Adrenal gland (tissue), 9 donors: ENCODE measurements at regions not wholly inside any gene's neighbourhood (a gene's known extent, or its start where the extent isn't known, plus 50 kb on each side); places are given as distances from the start of the nearest gene placed in this dataset.
A peak's percentile ranks its signal among the peaks of the same experiment; 100 is the strongest.

ENCODE experiments used
- DNase-seq, 7 donors: peaks; one replicate each; pipeline ENCODE4 v3.0.0-alpha.2; 2019 to 2020
- H3K27ac ChIP-seq, 5 donors: fragments of 200-600 bp; sonication (generic) in 4 of 5; 1 replicate in 3 of 5; 2 replicates in 2 of 5; pipeline versions ENCODE4 v1.5.1 to v1.8.0; 2016 to 2020; ENCODE audit warnings: mild to moderate bottlenecking in 1 of 5
- H3K27me3 ChIP-seq: fragments of 200-600 bp; 2 replicates; pipeline ENCODE4 v1.8.0; 2021
- H3K36me3 ChIP-seq, 2 donors: fragments of 200-600 bp; replicated peaks in 1 of 2; 1 replicate in 1 of 2; 2 replicates in 1 of 2; pipeline versions ENCODE4 v1.5.1 to v1.8.0; 2018 to 2022
- H3K4me1 ChIP-seq, 2 donors: fragments of 200-600 bp; replicated peaks in 1 of 2; 1 replicate in 1 of 2; 2 replicates in 1 of 2; pipeline versions ENCODE4 v1.5.1 to v1.8.0; 2018 to 2021
- H3K4me3 ChIP-seq, 4 donors: fragments of 200-600 bp; sonication (generic) in 3 of 4; one replicate each; pipeline ENCODE4 v1.5.1; 2016 to 2018
- H3K9me3 ChIP-seq, 3 donors: fragments of 200-600 bp; sonication (generic) in 1 of 3; replicated peaks in 1 of 3; 1 replicate in 2 of 3; 2 replicates in 1 of 3; pipeline versions ENCODE4 v1.5.1 to v1.8.0; 2016 to 2021
- CTCF ChIP-seq, 6 experiments: fragments of 450-650 bp in 4 of 6; fragments of 200-600 bp in 2 of 6; sonication (generic) in 1 of 6; IDR thresholded peaks; 1 replicate in 5 of 6; 2 replicates in 1 of 6; pipeline versions ENCODE4 v1.5.1 to v1.8.0; 2016 to 2021; ENCODE audit warnings: antibody characterized with exemption in 6 of 6, mild to moderate bottlenecking in 2 of 6, moderate library complexity in 1 of 6
- POLR2A ChIP-seq, 2 donors: fragments of 450-650 bp; IDR thresholded peaks; one replicate each; pipeline ENCODE4 v1.6.1; 2017; ENCODE audit warnings: antibody characterized with exemption in 2 of 2, mild to moderate bottlenecking in 2 of 2, moderate library complexity in 1 of 2
- WGBS, 4 donors: extraction: QIAGEN DNeasy Blood & Tissue Kit in 2 of 4; methylation state at CpG; one replicate each; pipeline versions ENCODE4 v1.1.5 to v1.1.7; 2013 to 2017; 5-methylcytosine and 5-hydroxymethylcytosine counted together
- intact Hi-C, 2 donors: fragments of 100-400 bp; cut with DNase I; formaldehyde crosslinking; loops; one replicate each; pipeline versions ENCODE4 v1.14.1 to v1.15.0; 2022 to 2023
- donor health status: healthy with polysubstance abuse.
- donor health status: Bipolar disorder and iron deficiency.
- donor health status: DM: yes; HTN: yes; CAD: no.
- donor health status: DM: no; HTN: no; CAD: no.
- donor health status: DM: no; HTN: no; CAD: no.

- no peak for TF ChIP-seq CTCF (IDR thresholded peaks at IDR 0.05)
- TF ChIP-seq POLR2A (IDR thresholded peaks at IDR 0.05): no peak
- no peaks in the 10 kb centered on the region for H3K27me3 ChIP-seq
- peaks cover 0 to 5% of the 10 kb centered on the region in 2 donors for H3K4me1 ChIP-seq
- WGBS, 4 donors: 71 to 85% (median 81%) methylated on average over 7 of the region's 7 CpGs
- no peak for DNase-seq
- no peaks in the 10 kb centered on the region for H3K9me3 ChIP-seq
- H3K36me3 ChIP-seq: no peaks in the 10 kb centered on the region
- H3K27ac ChIP-seq: peak overlapping the region in 1 of 5 donors; percentile 12
- intact Hi-C loops: no loop called here
- H3K4me3 ChIP-seq: no peak overlapping the region
These were observed 191.1 kb upstream of the FGGY start for GRCh38 chr1:59105548-59106507.

DNA sequence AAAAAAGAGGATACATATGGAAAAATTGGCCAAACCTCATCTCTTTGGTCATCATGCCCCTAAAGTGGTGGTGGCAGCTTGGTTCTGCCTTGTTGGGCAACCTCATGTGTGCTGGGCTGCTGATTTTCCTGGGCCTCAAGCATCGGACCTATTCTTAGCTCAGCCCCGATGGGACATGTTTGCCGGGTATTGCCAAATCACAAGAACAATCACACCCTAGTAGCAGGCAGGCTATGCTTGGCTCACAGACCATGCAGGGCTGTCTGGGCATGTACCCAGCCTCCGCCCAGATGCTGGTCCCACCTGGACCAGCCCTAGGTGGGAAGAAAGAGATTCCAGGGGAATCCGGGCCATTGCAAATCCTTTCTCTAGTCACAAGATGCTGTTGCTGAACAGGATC, 189.4 kb upstream of the FGGY start:
- H3K4me3 ChIP-seq: no peak overlapping the region
- no peak for TF ChIP-seq CTCF (IDR thresholded peaks at IDR 0.05)
- no peak for TF ChIP-seq POLR2A (IDR thresholded peaks at IDR 0.05)
- intact Hi-C loops: no loop called here
- peak in 3 of 7 donors; percentile 61 to 73 (median 62) for DNase-seq
- peaks cover 0 to 5% of the 10 kb centered on the region in 2 donors for H3K4me1 ChIP-seq
- 51 to 78% (median 62%) methylated on average over 5 of the region's 5 CpGs for WGBS, 4 donors
- H3K9me3 ChIP-seq: no peaks in the 10 kb centered on the region
- no peaks in the 10 kb centered on the region for H3K36me3 ChIP-seq
- no peak overlapping the region for H3K27ac ChIP-seq
- no peaks in the 10 kb centered on the region for H3K27me3 ChIP-seq

DNA sequence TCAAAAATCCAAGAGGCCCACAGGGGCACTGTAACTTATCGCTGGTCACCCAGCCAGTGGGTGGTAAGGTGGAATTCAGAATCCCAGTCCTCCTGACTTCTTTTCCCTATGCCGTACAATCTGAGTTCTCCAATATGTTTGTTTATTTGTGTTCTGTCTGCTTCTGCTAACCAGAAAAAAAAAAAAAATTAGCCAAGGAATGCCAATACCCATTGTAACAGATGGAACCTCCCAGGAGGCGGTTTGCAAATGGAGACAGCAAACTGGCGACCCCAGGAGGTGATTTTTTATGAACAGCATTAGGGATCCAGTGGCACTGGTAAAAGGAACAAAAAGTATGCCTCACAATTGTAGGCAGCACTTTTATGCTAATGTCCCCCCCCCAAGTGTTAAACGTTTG, 189.0 kb upstream of the FGGY start:
- Histone ChIP-seq H3K4me1 (peaks cover 0 to 5% of the 10 kb centered on the region in 2 donors), H3K36me3 (no peaks in the 10 kb centered on the region), H3K27ac (no peak overlapping the region), H3K4me3 (no peak overlapping the region), H3K9me3 (no peaks in the 10 kb centered on the region), H3K27me3 (no peaks in the 10 kb centered on the region)
- TF ChIP-seq CTCF (IDR thresholded peaks at IDR 0.05): no peak
- no peak for TF ChIP-seq POLR2A (IDR thresholded peaks at IDR 0.05)
- WGBS, 4 donors: 81 to 88% (median 86%) methylated on average over 5 of the region's 5 CpGs
- intact Hi-C loops: no loop called here
- no peak for DNase-seq

DNA sequence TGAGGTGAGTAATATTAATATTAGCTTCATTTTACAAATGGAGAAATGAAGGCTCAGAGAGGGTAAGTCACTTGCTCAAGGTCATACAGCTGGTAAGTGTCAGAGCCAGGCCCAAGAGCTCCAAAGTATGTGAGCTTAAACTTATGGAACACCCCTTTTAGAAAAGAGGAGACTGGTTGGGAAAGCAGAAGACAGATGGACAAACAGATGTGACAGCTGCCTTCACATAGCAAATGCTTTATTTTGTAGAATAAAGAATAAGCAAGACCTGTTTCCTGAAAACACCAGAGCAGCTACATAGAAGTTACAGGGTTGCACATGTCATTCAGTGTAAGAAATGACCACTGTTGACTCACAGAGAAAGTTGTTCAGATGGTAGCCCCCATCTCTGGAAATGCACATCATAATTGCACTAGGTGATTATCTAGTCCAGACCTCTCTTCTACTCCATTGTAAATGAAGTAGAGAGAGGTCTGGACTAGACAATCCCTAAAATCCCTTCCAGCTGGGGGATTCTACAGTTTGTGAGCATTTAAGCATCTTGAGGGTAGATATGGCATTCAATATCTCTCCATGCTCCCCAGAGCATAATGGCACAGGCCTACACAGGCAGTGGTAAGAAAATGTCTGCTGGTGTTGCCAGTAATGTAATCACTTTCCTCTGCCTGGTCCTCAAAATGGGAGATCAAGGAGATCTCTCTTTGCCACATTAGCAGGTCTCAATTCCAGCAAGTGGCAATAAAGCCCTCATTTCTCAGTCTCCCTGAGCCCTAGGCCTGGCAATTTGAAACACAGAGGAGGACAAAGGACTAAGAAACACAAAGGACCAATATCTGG, 188.2 kb upstream of the FGGY start:
- no peaks in the 10 kb centered on the region for H3K27me3 ChIP-seq
- H3K36me3 ChIP-seq: no peaks in the 10 kb centered on the region
- no peak for TF ChIP-seq POLR2A (IDR thresholded peaks at IDR 0.05)
- no peak for TF ChIP-seq CTCF (IDR thresholded peaks at IDR 0.05)
- intact Hi-C loops: no loop called here
- no peak overlapping the region for H3K27ac ChIP-seq
- DNase-seq: no peak
- H3K9me3 ChIP-seq: no peaks in the 10 kb centered on the region
- no peak overlapping the region for H3K4me3 ChIP-seq
- peaks cover 0 to 5% of the 10 kb centered on the region in 2 donors for H3K4me1 ChIP-seq
